IPS-18c (cell line): ENCODE measurements at regions not wholly inside any gene's neighbourhood (a gene's known extent, or its start where the extent isn't known, plus 50 kb on each side); places are given as distances from the start of the nearest gene placed in this dataset.

Experiments
- H3K4me3 ChIP-seq: 2 replicates; pipeline ENCODE4 v1.7.0; 2013; ENCODE audit warnings: low read depth, mild to moderate bottlenecking, low read length, moderate library complexity; ENCODE audit not compliant: insufficient read depth
- H3K9me3 ChIP-seq: one replicate; pipeline ENCODE4 v1.6.1; 2013; ENCODE audit warnings: mild to moderate bottlenecking, low read length, moderate library complexity; ENCODE audit not compliant: control insufficient read depth, insufficient read depth

DNA sequence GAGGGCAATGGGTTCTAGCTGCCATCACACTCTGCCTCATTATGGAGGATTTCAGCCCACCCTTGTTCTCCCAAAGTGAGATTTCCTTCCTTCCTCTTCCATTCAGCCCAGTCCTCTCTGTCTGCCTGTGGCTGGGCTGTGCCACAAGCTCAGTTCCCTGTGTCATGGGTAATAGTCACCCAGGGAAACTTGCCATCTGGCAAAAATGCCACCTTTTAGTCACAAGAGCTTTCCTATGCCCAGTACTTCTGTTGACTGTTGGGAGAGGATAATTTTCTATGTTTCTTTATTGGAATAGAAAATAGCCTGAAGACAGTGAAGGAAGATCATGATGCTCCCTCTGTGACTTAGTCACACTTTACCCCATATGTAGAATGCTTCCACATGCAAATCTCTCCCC, 71.4 kb downstream of the TLR4 start:
- Histone ChIP-seq H3K9me3 (no peaks in the 10 kb centered on the region), H3K4me3 (no peak overlapping the region)

GRCh38 chr9:117777823-117778222, 73.6 kb downstream of the TLR4 start:
- H3K4me3 ChIP-seq, result no peak overlapping the region

GRCh38 chr9:117779760-117780159, 75.6 kb downstream of the TLR4 start:
- Histone ChIP-seq H3K9me3 (no peaks in the 10 kb centered on the region), H3K4me3 (no peak overlapping the region)

More at GRCh38 chr9:117777823-117778222, 73.6 kb downstream of the TLR4 start:
- H3K9me3 ChIP-seq, result no peaks in the 10 kb centered on the region

GRCh38 chr9:117782931-117783788, 79.0 kb downstream of the TLR4 start:
- no peaks in the 10 kb centered on the region for H3K9me3 ChIP-seq
- H3K4me3 ChIP-seq, result no peak overlapping the region

DNA sequence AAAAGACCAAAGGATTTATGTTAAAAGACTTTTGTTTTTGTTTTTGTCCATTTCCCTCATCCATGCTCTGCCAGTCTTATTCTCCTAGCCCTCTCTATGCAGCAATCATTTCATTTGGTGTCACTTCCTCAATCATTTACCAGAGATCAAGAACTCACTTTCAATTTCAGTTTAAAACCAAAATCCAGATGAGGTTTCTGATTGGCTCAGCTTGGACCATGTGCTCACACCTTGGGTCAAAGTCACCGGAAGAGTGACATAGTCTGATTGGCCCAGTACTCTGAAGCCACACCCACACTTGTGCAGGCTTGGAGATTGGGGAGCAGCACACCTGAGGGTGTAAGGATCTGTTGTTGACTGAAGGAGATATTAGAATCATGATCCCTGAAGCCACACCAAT, 79.6 kb downstream of the TLR4 start:
- H3K4me3 ChIP-seq, result no peak overlapping the region
- no peaks in the 10 kb centered on the region for H3K9me3 ChIP-seq

GRCh38 chr9:117784996-117785395, 80.8 kb downstream of the TLR4 start:
- no peaks in the 10 kb centered on the region for H3K9me3 ChIP-seq
- H3K4me3 ChIP-seq, result no peak overlapping the region

DNA sequence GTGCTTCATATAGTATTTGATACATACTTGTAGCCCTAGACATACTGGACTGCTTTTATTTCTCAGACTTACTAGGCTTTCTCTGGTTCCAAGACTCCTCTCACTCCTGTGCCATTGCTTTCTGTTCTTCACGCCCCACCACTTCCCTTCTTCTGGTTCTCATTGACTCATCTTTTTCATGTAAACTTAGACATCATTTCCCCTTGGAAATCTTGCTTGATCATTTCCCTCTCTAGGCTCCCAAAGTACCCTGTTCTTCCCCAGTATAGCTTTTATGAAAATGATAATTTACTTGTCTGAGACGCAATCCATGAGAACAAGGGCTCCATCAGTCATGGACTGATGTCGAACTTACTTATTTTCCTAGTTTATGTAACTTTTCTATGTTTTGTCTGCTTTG, 83.5 kb downstream of the TLR4 start:
- H3K4me3 ChIP-seq, result no peak overlapping the region
- H3K9me3 ChIP-seq, result no peaks in the 10 kb centered on the region

GRCh38 chr9:117795271-117795670, 91.1 kb downstream of the TLR4 start:
- Histone ChIP-seq H3K4me3 (no peak overlapping the region), H3K9me3 (no peaks in the 10 kb centered on the region)

DNA sequence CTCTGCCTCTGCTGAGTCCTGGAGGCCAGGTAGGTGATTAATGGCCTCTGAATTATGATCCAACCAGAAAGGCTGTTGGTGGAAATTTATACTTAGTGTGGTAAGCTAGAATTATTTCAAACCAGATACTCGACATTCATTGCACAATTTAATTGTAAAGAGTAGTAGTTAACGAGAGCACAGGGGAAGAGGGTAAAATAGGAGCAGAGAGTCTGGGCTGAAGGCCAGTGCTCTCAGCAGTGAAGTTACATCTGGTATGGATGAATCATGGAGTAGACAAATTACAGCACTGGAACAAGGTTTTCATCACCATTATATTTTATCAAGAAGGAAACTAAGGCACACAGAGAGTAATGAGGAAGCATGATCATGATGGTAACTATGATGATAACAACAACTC, 92.5 kb downstream of the TLR4 start:
- Histone ChIP-seq H3K4me3 (no peak overlapping the region), H3K9me3 (no peaks in the 10 kb centered on the region)

- H3K9me3 ChIP-seq, result no peaks in the 10 kb centered on the region
Observed at GRCh38 chr9:117800389-117800788, 96.2 kb downstream of the TLR4 start.

DNA sequence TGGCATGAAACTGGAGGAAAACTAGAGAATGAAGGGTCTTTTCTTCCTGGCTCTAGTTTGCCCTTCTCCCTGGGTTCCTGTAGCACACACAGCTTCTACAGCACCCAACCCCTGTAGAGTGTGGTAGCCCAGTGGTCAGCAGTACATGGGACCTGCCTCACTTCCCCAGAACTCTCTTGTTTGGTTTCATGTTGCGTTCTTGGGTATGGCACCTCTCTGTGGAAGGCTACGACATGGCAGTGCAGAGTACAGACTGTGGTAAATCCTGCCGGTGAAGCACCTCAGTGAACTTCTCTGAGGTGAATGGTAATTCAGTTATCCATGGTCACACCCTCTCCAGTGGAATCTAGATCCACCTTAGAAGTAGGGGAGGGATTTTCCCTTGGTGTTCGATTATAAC, 105.5 kb downstream of the TLR4 start:
- H3K4me3 ChIP-seq, result no peak overlapping the region
- no peaks in the 10 kb centered on the region for H3K9me3 ChIP-seq

More at GRCh38 chr9:117800389-117800788, 96.2 kb downstream of the TLR4 start:
- no peak overlapping the region for H3K4me3 ChIP-seq

- Histone ChIP-seq H3K4me3 (no peak overlapping the region), H3K9me3 (no peaks in the 10 kb centered on the region)
Observed at GRCh38 chr9:117815315-117815714, 111.1 kb downstream of the TLR4 start.

DNA sequence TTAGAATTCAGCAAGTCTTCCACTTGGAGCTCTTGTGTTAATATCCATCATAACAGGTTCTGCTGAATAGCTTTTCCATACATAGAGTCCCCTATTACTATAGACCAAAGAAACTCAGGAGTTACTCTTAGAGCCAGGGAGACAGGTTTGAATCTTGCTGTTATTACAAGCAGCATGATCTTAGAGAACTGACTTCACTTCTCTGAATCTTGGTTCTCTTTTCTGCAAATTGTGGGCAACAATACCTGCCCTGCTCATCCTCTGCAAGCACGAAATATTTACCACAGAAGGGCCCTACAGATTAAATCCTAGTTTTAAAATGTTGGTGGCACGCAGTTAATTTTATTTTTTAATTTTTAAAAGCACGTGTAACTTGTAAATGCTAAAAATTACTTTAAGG, 111.7 kb downstream of the TLR4 start:
- Histone ChIP-seq H3K9me3 (no peaks in the 10 kb centered on the region), H3K4me3 (no peak overlapping the region)

- Histone ChIP-seq H3K4me3 (no peak overlapping the region), H3K9me3 (no peaks in the 10 kb centered on the region)
Observed at GRCh38 chr9:117821954-117822353, 117.8 kb downstream of the TLR4 start.

GRCh38 chr9:117823576-117823975, 119.4 kb downstream of the TLR4 start:
- Histone ChIP-seq H3K9me3 (no peaks in the 10 kb centered on the region), H3K4me3 (no peak overlapping the region)

DNA sequence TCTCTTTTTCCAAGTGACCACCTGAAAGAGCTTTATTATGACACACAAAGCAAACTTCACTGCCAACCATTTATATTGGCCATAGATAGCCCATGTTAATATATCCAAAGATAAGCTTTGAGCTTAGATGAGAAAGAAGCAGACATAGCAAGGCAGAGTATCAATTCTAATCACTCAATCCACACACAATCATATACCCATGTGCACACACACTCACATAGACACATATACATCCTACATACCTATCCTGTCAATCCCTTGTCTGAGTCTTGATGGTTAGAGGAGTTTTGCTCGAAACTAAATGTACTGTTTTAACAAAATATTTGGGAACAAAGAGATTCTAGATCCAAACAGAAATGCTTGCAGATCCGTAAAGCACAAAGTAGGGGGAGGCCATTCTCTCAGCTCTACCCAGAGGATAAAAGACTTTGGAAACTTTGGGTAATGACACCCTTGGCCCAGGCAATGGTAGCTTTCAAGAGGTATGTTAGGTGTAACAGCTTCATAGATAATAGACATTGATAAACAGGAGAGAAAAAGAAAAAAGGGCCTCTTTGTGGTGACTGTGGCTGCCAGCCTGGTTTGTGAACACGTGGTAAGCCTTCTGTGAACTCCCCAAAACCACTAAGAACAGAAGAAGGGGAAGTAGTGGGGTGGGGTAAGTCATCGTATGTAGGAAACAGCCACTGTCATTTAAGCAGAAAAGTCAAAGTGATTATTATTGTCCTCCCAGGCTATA, 121.6 kb downstream of the TLR4 start:
- Histone ChIP-seq H3K9me3 (no peaks in the 10 kb centered on the region), H3K4me3 (no peak overlapping the region)

DNA sequence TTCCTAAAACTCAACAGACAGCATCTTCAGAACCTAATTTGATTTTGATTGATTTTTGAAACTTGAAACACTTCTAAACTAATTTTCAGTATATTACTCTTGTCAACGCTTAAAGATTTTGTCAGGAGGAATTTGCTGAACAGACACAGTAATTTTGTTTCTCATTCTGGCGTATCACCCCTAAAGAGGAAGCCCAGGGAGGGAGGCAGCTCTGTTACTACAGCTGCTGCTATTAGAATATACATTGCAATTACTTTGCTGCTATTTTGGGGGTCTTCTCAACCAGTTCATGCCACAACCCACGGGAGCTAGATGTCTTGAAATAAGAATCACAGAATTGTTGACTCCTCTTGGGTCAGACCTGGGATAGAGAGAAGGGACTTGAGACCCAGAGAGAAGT, 122.6 kb downstream of the TLR4 start:
- H3K9me3 ChIP-seq, result no peaks in the 10 kb centered on the region
- no peak overlapping the region for H3K4me3 ChIP-seq

GRCh38 chr9:117827456-117827855, 123.3 kb downstream of the TLR4 start:
- H3K9me3 ChIP-seq, result no peaks in the 10 kb centered on the region
- H3K4me3 ChIP-seq, result no peak overlapping the region
